Renal pelvis (tissue), 1 donor: ENCODE measurements at regions not wholly inside any gene's neighbourhood (a gene's known extent, or its start where the extent isn't known, plus 50 kb on each side); places are given as distances from the start of the nearest gene placed in this dataset.

Source experiments
- DNase-seq: peaks from one replicate; pipeline ENCODE4 v3.0.0-alpha.2; 2013

DNA sequence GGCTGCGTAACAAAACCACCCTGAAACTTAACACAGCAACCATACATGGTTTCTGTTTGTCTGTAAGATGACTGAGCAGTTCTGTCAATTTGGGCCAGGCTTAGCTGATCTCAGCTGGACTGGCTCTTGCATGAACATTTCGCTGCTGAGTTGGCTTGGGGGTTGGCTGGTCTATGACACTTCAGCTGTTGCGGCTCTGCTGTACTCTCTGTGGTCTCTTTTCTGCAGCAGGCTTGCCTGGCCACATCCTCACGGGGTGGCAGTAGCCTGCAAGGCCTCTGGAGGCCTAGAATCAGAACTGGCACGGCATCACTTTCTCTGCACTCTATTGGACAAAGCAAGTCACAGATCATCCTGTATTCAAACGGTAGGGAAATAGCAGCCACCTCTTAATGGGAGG, 216.2 kb downstream of the BCL11B start:
- no peak for DNase-seq

GRCh38 chr14:99057576-99058083, 214.4 kb downstream of the BCL11B start:
- no peak for DNase-seq

DNA sequence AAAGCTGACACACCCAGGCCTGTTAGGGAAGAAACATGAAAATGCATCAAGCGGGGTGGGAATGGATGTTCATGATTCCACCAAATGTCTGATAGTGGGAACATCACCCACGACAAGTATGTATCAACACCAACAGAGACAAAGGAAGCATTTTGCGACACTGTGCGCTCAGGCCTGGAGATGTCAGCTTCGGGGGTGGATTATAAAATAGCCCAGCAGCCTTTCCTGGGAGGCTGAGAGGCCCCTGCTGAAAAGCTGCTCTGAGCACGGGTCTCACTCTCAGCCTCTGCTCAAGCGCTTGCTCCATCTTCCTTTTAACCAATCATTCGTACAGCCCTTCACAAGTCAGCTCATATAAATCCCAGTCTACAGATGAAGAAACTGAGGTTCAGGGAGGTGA, 213.5 kb downstream of the BCL11B start:
- DNase-seq = no peak

DNA sequence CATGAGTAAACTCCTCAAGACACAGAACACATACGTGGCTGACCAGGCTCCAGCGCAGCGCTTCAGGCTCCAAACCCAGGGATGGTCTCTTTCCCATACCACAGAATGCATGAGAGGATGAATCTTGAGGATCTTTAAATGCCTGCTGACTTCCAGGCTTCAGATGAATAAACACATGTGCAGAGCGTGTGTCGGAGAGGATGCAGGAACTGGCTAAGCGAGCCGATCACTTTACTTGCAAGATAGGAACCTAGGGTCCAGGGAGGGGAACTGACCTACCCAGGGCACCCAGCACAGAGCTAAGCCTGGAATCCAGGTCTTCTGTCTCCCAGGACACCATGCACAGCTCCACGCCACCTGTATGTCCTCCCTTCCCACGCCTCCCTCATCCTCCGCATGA, 209.8 kb downstream of the BCL11B start:
- DNase-seq = no peak

- no peak for DNase-seq
Observed at GRCh38 chr14:99062772-99063418, 209.1 kb downstream of the BCL11B start.

- DNase-seq = peak; percentile 40
Observed at GRCh38 chr14:99063620-99064225, 208.3 kb downstream of the BCL11B start.

- DNase-seq = no peak
Observed at GRCh38 chr14:99064262-99064954, 207.6 kb downstream of the BCL11B start.

DNA sequence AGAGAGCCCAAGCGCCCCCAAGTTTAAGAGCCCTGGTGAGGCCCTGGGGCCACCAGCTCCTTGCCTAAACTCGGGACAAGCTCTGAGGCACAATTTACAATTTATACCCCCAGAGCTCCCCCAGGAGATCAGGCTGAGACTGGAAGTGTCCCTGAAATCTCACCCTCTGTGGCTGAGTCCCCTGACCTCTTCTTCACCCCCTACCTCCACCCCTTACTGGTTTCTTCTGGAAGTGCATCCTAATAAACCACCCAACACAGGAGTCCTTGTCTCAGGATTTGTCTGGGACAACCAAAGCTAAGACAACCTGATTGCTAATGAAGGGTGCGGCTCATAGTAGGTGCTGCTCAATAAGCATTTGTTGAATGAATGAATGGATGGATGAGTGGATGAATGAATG, 206.4 kb downstream of the BCL11B start:
- no peak for DNase-seq

DNA sequence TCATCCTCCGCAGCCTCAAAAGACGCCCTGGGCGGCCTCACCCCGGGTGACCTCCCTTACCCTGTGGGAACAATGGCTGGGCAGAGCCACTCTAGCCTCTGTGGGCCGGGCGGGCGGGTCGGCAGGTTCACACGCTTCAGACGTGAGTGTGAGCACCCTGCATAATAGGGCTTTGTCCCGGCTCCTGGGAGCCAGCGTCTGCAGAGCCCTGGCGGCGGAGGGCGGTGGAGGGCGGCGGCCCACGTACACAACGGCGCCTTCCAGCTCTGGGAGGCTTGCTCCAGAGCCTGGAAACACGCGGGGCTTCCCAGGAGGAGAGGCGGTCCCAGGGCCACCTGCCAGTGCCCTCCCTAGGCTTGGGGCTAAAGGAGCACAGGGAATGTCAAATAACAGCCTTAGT, 205.6 kb downstream of the BCL11B start:
- DNase-seq = no peak

DNA sequence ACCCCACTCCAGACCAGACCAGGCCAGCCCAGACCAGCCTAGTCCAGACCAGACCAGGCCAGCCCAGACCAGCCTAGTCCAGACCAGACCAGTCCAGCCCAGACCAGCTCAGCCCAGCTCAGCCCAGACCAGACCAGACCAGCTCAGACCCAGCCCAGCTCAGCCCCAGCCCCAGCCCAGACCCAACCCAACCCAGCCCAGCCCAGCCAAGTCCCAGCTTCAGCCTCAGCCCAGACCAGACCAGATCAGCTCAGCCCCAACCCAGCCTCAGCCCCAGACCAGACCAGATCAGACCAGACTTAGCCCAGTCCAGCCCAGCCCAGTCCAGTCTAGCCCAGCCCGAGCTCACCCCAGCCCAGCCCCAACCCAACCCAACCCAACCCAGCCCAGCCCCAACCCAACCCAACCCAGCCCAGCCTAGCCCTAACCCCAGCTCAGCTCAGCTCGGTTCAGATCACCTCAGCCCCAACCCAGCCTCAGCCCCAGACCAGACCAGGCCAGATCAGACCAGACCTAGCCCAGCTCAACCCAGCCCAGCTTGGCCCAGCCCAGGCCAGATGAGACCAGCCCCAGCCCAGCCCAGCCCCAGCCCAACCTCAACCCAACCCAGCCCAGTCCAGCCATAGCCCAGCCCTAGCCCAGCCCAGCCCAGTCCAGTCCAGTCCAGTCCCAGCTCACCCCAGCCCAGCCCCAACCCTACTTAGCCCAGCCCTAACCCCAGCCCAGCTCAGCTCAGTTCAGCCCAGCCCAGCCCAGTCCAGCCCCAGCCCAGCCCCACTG, 204.7 kb downstream of the BCL11B start:
- DNase-seq = no peak

- DNase-seq = no peak
Observed at GRCh38 chr14:99067927-99068326, 204.1 kb downstream of the BCL11B start.

DNA sequence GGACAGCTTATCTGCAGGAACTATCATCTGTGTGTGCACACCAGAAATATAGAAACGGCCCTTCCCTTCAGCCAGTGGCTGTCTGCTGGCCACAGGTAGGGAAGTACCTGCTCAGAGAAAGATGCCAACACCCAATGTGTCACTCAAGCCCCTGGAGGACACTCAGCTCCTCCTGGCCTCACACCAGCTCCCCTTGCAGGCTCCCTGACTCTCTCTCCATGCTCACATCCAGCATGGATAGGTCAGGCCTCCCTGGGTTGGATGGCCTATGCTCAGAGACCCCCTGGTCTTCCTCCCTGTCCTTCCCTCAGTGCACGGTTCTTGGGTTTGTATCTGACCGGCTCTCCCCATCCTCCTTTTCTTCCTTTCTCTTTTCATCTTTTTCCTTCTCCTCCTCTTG, 202.1 kb downstream of the BCL11B start:
- no peak for DNase-seq

DNA sequence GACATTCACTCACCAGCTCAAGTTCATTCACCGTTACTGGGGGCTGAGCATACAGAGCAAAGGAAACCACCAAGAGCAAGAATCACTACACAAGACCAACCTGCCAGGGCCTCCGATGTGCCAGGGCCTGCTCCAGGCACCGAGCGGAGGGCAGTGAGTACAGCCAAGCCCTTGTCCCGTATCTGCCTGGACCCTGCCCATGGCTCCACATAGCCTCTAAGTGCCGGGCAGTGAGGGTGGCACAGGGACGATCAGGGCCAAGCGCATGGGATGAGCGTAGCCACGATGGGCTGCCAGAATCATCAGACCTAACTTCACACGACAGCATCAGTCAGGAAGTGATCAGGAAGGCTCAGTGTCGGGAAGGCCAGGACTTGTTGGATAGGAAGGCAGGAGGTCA, 199.6 kb downstream of the BCL11B start:
- no peak for DNase-seq

DNA sequence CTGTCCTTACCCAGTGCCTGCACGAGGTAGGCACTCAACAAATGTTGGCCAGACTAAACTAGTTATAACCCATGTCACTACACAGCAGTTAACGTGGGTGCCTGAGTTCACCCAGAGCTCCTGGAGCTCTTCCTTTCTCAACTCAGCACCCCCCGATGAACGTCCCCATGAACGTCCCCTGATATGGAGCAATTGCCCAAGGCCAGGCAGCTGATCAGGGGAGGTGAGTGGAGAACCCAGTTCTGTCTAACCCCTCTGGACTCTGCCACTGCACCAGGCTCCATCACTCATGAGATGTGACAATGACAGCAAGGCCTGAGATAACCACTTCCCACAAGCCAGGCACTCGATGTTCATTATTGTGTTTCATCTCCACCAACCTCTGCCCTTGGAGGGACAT, 199.0 kb downstream of the BCL11B start:
- no peak for DNase-seq

DNA sequence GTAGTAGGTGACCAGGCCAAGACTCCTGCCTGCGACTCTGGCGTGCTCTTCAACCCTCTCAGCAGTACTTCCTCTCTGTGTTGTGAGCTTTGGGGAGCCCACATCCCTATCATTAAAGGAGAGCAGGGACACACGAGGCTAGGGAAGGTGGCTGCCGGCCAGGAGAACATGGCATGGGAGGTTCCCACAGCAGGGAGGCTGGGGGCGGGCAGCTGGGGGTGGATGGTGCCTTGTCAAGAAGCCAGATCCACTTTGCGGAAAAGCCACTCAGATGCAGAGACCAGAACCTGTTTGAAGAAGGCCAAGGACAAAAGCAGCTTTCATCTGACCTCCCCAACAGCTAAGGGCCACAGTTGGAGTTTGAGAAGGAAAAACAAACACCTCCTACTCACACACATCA, 198.6 kb downstream of the BCL11B start:
- no peak for DNase-seq

DNA sequence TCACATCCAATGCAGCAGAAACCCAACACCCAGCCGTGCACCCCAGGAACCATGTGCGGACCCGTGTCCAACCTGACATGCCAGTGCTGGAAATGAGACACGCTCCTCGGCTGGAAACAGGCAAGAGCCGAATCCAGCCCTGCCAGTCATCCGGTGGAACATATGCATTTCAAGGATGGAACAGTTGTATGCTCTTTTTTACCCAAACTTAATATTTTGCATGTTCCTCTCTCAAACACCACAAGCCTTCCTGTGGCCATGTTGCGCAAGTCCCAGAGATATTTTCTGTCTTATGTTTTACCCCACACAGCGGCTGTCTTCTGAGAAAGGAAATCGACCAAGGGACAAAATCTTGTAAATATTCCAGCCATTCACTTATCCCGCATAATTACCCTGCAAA, 196.9 kb downstream of the BCL11B start:
- DNase-seq = no peak

DNA sequence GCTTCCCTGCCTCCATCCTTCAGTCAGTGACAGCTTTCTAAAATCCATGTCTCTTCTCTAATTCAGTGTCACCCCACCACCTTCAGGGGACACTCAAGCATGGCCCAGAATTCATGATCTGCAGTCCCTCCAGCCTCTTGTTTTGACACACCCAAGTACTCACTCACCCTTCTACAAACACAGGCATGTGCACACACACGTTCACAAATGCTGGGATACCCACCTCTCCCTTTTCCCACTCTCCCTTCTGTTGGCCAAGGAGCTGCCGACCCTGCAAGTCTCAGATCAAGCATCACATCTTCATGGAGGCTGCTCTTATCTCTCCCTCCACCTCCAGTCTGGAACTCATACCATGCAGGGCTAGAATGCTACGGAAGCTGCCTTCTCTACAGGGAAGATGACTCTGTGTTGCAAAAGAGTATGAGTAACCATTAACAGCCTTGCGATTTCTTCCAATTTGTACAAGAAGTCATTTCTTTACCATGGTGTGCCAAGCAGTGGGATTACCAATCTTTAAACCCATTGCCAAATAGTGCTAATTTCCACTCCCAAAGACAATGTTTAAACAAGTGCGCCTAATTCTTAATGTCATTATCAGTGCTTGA, 196.1 kb downstream of the BCL11B start:
- no peak for DNase-seq

- DNase-seq = no peak
Observed at GRCh38 chr14:99077076-99077843, 194.7 kb downstream of the BCL11B start.

DNA sequence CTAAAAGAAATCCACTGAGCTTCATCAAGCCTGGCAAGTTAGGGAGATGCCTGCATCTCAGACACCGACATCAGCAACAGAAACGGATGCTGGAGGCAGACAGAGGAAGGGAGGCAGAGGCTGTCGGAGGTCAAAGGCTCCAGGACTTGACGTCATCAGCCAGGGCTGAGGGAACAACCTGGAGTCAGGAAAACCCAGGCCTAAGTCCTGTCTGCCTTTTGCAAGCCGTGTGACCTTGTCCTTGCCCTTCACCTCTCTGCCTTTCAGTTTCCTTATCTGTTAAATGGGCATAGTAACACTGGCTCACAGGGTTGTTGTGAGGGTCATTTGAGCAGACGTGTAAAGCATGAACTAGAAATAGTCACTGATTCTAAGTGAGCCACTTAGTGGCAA, 194.2 kb downstream of the BCL11B start:
- no peak for DNase-seq

DNA sequence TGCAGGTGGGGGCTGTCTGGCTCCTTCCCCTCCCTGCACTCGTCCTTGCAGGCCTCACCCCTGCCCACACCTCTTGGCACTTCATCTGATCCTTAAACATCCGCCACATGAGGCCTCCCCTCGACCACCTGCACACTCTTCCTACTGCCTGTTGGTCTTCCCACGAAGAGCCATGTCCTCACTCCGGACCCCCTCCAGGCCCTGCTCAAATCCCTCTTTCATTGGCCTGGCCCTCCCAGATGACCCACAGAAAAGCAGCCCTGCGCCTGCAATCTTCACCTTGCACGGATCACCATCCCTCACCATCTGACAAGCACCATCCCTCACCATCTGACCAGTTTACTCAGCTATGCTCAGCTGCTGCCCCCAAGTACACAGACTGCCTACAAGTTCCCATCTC, 193.6 kb downstream of the BCL11B start:
- no peak for DNase-seq

- DNase-seq = no peak
Observed at GRCh38 chr14:99079061-99079727, 192.8 kb downstream of the BCL11B start.
